ENCODE measurements at regions not wholly inside any gene's neighbourhood (a gene's known extent, or its start where the extent isn't known, plus 50 kb on each side); places are given as distances from the start of the nearest gene placed in this dataset.
"Not testable (repeated sequence)": the region's sequence is repeated elsewhere in the genome, so short reads cannot be mapped to it uniquely, and the experiment has no call there.

- no peak for DNase-seq (ENCODE audit: low read depth)
Measured at GRCh38 chr12:107144441-107144840, 51.1 kb upstream of the CRY1 start.

DNA sequence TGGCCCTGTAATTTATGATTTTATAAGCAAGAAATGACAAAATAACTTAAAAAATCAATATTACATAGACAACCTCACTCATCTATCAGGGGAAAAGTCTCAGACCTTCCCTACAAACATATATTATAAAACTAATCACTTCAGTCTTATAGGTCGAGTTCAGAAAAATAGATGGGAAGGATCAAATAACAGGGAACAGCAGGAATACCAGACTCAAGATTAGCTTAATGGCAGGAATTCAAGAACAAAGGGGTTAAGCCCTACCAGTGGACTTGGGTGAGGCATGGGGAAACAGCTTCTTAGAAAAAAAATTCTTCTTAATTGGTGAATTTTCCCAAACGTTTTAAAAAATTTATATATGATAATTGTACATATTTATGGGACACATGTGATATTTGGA lies 51.6 kb upstream of the CRY1 start:
- DNase-seq (ENCODE audit: low read depth), result no peak

GRCh38 chr12:107145397-107145796 lies 52.0 kb upstream of the CRY1 start:
- DNase-seq (ENCODE audit: low read depth), result no peak

DNA sequence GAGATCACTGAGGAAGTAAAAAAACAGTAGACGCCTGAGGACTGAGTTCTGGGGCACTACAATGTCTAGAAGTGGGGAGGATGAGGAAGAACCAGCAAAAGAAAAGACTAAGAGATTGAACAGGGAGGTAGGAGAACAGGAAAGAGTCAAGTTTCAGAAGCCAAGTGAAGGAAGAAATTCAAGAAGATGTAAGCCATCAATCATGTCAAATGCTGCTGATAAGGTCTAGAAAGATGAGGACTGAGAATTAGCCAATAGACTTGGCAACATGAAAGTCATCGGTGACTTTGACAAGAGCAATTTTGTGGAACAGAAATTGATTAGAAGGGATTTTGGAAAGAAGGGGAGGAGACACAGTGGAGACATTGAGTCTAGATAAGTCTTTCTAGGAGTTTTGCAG lies 54.8 kb upstream of the CRY1 start:
- no peak for DNase-seq (ENCODE audit: low read depth)

- no peak for DNase-seq (ENCODE audit: low read depth)
Measured at GRCh38 chr12:107152315-107152714, 59.0 kb upstream of the CRY1 start.

GRCh38 chr12:107159384-107159900 lies 66.1 kb upstream of the CRY1 start:
- DNase-seq (ENCODE audit: low read depth), result no peak

- no peak for DNase-seq (ENCODE audit: low read depth)
Measured at GRCh38 chr12:107163413-107163812, 70.1 kb upstream of the CRY1 start.

DNA sequence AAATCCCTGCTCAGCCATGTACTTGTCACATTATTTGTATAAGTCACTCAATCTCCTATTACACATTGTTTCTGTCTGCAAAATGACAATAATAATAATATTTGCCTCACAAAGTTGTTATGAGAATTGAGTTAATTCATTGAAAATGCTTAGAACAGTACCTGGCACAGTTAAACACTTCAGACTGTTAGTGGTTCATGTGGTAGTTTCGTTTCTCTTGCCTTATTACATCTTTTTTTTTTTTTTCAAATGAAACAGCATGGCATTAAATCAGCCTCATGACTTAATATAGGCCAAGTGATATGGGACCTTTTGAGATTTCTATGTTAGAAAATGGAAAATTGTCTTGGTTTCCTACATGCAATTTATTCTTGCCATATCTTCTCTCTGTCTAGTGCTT lies 71.0 kb upstream of the CRY1 start:
- no peak for DNase-seq (ENCODE audit: low read depth)

DNA sequence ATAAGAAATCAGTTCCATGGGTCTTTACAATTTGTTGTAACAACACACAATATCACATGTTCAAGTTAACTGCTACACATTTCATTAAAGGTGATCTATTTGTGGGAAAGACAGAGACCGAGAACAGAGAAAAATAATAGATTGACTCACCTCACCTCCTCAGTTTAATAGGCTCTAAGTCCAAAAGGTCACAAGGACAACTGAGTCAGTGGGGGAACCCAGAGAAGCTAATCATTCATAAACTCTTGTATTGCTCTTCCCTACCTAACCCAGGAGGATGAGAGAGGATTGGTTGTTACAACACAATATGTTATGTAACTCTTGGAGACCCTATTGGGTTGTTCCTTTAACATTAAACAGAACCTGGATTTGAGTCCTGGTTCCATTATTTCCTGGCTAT lies 72.2 kb upstream of the CRY1 start:
- no peak for DNase-seq (ENCODE audit: low read depth)

DNA sequence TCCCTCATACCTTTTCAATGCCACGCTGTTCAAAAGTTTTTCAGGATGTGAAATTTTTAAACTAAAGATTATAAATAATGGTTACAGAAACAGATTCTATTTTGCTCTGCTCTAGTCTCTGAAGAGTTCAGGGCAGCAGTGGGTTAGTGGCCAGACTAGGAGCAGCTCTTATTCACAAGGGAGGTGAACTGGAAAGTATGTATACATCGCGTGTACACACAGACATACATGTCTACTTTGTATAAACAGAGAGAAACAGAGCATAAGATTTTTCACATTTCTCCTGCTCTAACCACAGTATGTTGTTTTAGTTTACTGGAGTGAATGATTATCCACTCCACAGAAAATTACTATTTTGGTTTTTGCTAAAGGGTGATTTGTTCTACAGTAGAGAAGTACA lies 74.4 kb upstream of the CRY1 start:
- DNase-seq (ENCODE audit: low read depth), result no peak

- no peak for DNase-seq (ENCODE audit: low read depth)
Measured at GRCh38 chr12:107169200-107169599, 75.9 kb upstream of the CRY1 start.

DNA sequence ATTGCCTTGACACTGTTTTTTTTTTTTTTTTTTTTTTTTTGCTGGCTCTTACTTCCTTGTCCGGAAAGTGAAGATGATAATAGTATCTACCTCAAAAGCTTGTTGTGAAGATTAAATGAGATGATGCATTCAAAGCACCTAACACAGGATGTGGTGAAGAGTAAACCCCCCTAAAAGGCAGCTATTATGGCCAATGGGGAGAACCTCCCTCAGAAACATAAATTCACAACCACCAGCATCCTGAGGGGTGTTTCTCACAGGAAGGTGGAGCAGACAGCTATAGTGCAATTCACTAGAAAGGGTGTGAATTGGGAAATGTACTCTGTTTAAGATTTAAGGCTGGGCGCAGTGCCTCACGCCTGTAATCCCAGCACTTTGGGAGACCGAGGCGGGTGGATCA lies 85.4 kb upstream of the CRY1 start:
- no peak for DNase-seq (ENCODE audit: low read depth)

GRCh38 chr12:107179871-107180270 lies 86.5 kb upstream of the CRY1 start:
- DNase-seq (ENCODE audit: low read depth), result no peak

GRCh38 chr12:107180272-107180671 lies 86.9 kb upstream of the CRY1 start:
- no peak for DNase-seq (ENCODE audit: low read depth)

GRCh38 chr12:107184359-107184930 lies 91.1 kb upstream of the CRY1 start:
- no peak for DNase-seq (ENCODE audit: low read depth)

- DNase-seq (ENCODE audit: low read depth), result no peak
Measured at GRCh38 chr12:107196681-107197080, 103.3 kb upstream of the CRY1 start.

- no peak for DNase-seq (ENCODE audit: low read depth)
Measured at GRCh38 chr12:107200394-107200793, 107.0 kb upstream of the CRY1 start.

DNA sequence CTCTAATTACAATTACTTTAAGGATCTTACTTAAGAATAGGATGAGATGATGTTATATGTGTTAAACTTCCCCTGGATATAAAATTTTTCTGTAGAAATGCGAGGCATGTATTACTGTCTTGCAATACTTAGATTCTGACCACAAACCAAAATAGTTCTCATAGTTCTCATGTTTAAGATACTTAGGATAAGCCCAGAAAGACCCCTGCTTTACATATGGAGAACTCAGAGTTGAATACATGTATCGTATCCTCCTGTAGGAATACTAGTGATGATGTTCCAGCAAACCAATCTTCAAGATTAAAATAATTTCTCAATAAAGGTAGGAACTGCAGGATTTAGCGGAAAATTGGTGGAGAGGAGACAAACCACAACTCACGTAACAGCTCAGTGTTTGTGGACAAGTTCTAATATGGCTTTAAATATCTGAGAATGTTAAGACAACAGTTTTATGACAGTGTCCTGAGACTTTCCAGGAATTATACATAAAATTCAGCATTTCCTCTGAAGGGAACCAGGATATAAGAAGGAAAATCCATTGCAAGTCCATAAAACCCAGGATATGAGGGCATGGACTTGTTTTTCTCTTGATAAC lies 114.7 kb upstream of the CRY1 start:
- no peak for DNase-seq (ENCODE audit: low read depth)

GRCh38 chr12:107209700-107210099 lies 116.4 kb upstream of the CRY1 start:
- DNase-seq (ENCODE audit: low read depth), result not testable (repeated sequence)

DNA sequence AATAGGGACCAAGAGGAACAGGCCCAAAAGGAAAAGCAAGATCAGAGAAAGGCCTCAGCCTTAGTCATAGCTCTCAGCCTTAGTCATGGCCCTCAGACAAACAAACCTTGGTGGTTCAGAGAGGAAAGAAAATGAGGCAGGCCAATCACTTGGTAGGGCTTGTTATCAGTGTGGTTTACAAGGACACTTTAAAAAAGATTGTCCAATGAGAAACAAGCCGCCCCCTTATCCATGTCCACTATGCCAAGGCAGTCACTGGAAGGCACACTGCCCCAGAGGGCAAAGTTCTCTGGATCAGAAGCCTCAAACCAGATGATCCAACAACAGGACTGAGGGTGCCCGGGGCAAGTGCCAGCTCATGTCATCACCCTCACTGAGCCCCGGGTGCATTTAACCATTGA lies 121.0 kb upstream of the CRY1 start:
- not testable (repeated sequence) for DNase-seq (ENCODE audit: low read depth)

- DNase-seq (ENCODE audit: low read depth), result not testable (repeated sequence)
Measured at GRCh38 chr12:107216411-107216810, 123.1 kb upstream of the CRY1 start.

GRCh38 chr12:107219301-107219700 lies 126.0 kb upstream of the CRY1 start:
- DNase-seq (ENCODE audit: low read depth), result no peak

- no peak for DNase-seq (ENCODE audit: low read depth)
Measured at GRCh38 chr12:107221913-107222312, 128.6 kb upstream of the CRY1 start.

DNA sequence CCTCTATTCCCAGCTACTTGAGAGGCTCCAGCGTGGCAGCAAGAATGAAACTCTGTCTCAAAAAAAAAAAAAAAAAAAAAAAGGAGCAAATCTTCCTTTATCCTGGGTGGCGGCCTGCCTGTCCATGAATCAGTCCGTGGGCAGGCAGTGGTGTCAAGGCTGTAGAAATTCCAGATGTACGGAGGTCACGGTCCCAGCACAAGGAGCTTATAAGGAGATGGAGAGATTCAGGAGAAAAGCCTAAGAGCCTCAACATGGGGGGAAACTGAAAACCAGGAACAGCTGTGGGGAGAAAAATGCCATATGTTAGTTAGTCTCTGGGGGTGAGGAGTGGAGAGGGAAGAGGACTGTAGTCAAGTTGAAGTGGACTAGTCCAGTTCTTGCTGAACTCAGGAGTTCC lies 130.5 kb upstream of the CRY1 start:
- no peak for DNase-seq (ENCODE audit: low read depth)
